ENCODE measurements at regions not wholly inside any gene's neighbourhood (a gene's known extent, or its start where the extent isn't known, plus 50 kb on each side); places are given as distances from the start of the nearest gene placed in this dataset.
A peak's percentile ranks its signal among the peaks of the same experiment; 100 is the strongest.

- TF ChIP-seq PBX3 (IDR thresholded peaks at IDR 0.05) (no peak), GABPA (IDR thresholded peaks at IDR 0.05; ENCODE audit: low read depth) (no peak), ELF1 (IDR thresholded peaks at IDR 0.05) (no peak), NFIC (IDR thresholded peaks at IDR 0.05; ENCODE audit: borderline replicate concordance) (no peak), CTCF (IDR thresholded peaks at IDR 0.05) (no peak), POLR2AphosphoS5 (IDR thresholded peaks at IDR 0.05; ENCODE audit: low read depth, low read length) (no peak), SMC3 (IDR thresholded peaks at IDR 0.05; ENCODE audit: low read depth, low read length) (no peak), FOSL2 (IDR thresholded peaks at IDR 0.05; ENCODE audit: borderline replicate concordance, low read depth) (no peak), FOXJ3 (CRISPR knock-in tag; IDR thresholded peaks at IDR 0.05) (no peak)
Measured at GRCh38 chr13:107743100-107743499, 472.2 kb downstream of the LIG4 start (continued).

- H4K20me1 ChIP-seq (ENCODE audit: insufficient read depth) = no peaks in the 10 kb centered on the region
- no peaks in the 10 kb centered on the region for H3K36me3 ChIP-seq (replicated peaks in 1 of 2; ENCODE audit: control insufficient read depth in 1 of 2, insufficient read depth in 2 of 2, low read length in 1 of 2)
- no peak for DNase-seq
- peaks cover 5% of the 10 kb centered on the region for H3F3A ChIP-seq (replicated peaks; ENCODE audit: insufficient read depth)
- WGBS (ENCODE audit: low lambda C conversion rate) = 90% methylated on average over 1 of the region's 1 CpG
- no peak overlapping the region; a peak in 1 of 4 replicates for H3K4me3 ChIP-seq (ENCODE audit: low read depth in 2 of 2, low read length in 1 of 2)
- H3K4me2 ChIP-seq = peak overlapping the region; percentile 58
- CTCF ChIA-PET = interaction anchor here (1.1 kb wide), 1 partner anchor 532 kb away, joined by 3 read pairs; no protein-coding TSS in a partner anchor
- H3K27ac ChIP-seq (ENCODE audit: low read depth in 2 of 2, low read length in 1 of 2) = peak overlapping the region in 1 of 2 experiments; percentile 71; a peak in 3 of 4 replicates
- POLR2A ChIA-PET = no interaction called here
- H3K9me3 ChIP-seq = no peaks in the 10 kb centered on the region
- H3K27me3 ChIP-seq (ENCODE audit: insufficient read depth) = no peaks in the 10 kb centered on the region
- H3K79me2 ChIP-seq (ENCODE audit: insufficient read depth) = peaks cover 73% of the 10 kb centered on the region
- peak overlapping the region; percentile 20; the same call in 1 of the 2 replicates for H3K9ac ChIP-seq
- TF ChIP-seq RAD21 (IDR thresholded peaks at IDR 0.05; ENCODE audit: low read length) (no peak), FOXM1 (IDR thresholded peaks at IDR 0.05; ENCODE audit: low read depth) (no peak), USF1 (IDR thresholded peaks at IDR 0.05; ENCODE audit: borderline replicate concordance, low read depth) (no peak), RXRA (IDR thresholded peaks at IDR 0.05; ENCODE audit: borderline replicate concordance, low read depth) (no peak), CTCF (IDR thresholded peaks at IDR 0.05) (peak; percentile 35), IRF3 (IDR thresholded peaks at IDR 0.05; ENCODE audit: low read depth, low read length) (no peak), EZH2phosphoT487 (IDR thresholded peaks at IDR 0.05; ENCODE audit: borderline replicate concordance, low read depth) (no peak), GATA2 (CRISPR knock-in tag; IDR thresholded peaks at IDR 0.05) (no peak)
- no peak overlapping the region for H2AFZ ChIP-seq (ENCODE audit: low read depth)
- H3K9me2 ChIP-seq = no peaks in the 10 kb centered on the region
- H3K4me1 ChIP-seq (ENCODE audit: control insufficient read depth in 1 of 2, insufficient read depth in 2 of 2, low read depth in 1 of 2, low read length in 1 of 2) = peaks cover 2 to 11% of the 10 kb centered on the region in 2 experiments; a peak in 3 of 4 replicates
Measured at GRCh38 chr13:107742544-107742943, 472.8 kb downstream of the LIG4 start.
